GM18502 (cell line): ENCODE measurements at regions not wholly inside any gene's neighbourhood (a gene's known extent, or its start where the extent isn't known, plus 50 kb on each side); places are given as distances from the start of the nearest gene placed in this dataset.
"Not testable (repeated sequence)": the region's sequence is repeated elsewhere in the genome, so short reads cannot be mapped to it uniquely, and the experiment has no call there.

ENCODE experiments used
- ATAC-seq: cut with Tn5 transposase; IDR thresholded peaks from one replicate; pipeline ENCODE4 v1.9.1; 2021; ENCODE audit warnings: mild to moderate bottlenecking; ENCODE audit not compliant: unreplicated experiment, poor library complexity

GRCh38 chr2:2788076-2788475 is 457.0 kb upstream of the MYT1L start:
- no peak for ATAC-seq

- no peak for ATAC-seq
These were observed 456.3 kb upstream of the MYT1L start for GRCh38 chr2:2787301-2787907.

GRCh38 chr2:2782007-2782406 is 450.9 kb upstream of the MYT1L start:
- ATAC-seq, result no peak

GRCh38 chr2:2779727-2780126 is 448.7 kb upstream of the MYT1L start:
- ATAC-seq, result no peak

GRCh38 chr2:2777876-2778275 is 446.8 kb upstream of the MYT1L start:
- ATAC-seq, result no peak

GRCh38 chr2:2777213-2777612 is 446.1 kb upstream of the MYT1L start:
- no peak for ATAC-seq

- no peak for ATAC-seq
These were observed 443.9 kb upstream of the MYT1L start for GRCh38 chr2:2775018-2775417.

- no peak for ATAC-seq
These were observed 442.6 kb upstream of the MYT1L start for GRCh38 chr2:2773692-2774091.

GRCh38 chr2:2773080-2773479 is 442.0 kb upstream of the MYT1L start:
- not testable (repeated sequence) for ATAC-seq

- no peak for ATAC-seq
These were observed 440.8 kb upstream of the MYT1L start for GRCh38 chr2:2771721-2772411.

- ATAC-seq, result no peak
These were observed 438.7 kb upstream of the MYT1L start for GRCh38 chr2:2769481-2770431.

GRCh38 chr2:2768476-2768875 is 437.4 kb upstream of the MYT1L start:
- no peak for ATAC-seq

GRCh38 chr2:2767837-2768236 is 436.8 kb upstream of the MYT1L start:
- no peak for ATAC-seq

- no peak for ATAC-seq
These were observed 434.9 kb upstream of the MYT1L start for GRCh38 chr2:2765839-2766495.

- no peak for ATAC-seq
These were observed 434.2 kb upstream of the MYT1L start for GRCh38 chr2:2765176-2765800.

- no peak for ATAC-seq
These were observed 433.7 kb upstream of the MYT1L start for GRCh38 chr2:2764739-2765138.

GRCh38 chr2:2764001-2764355 is 432.9 kb upstream of the MYT1L start:
- no peak for ATAC-seq

GRCh38 chr2:2763351-2764000 is 432.4 kb upstream of the MYT1L start:
- no peak for ATAC-seq

GRCh38 chr2:2762913-2763312 is 431.8 kb upstream of the MYT1L start:
- no peak for ATAC-seq
